ENCODE measurements at regions not wholly inside any gene's neighbourhood (a gene's known extent, or its start where the extent isn't known, plus 50 kb on each side); places are given as distances from the start of the nearest gene placed in this dataset.
"Not testable (repeated sequence)": the region's sequence is repeated elsewhere in the genome, so short reads cannot be mapped to it uniquely, and the experiment has no call there.

DNA sequence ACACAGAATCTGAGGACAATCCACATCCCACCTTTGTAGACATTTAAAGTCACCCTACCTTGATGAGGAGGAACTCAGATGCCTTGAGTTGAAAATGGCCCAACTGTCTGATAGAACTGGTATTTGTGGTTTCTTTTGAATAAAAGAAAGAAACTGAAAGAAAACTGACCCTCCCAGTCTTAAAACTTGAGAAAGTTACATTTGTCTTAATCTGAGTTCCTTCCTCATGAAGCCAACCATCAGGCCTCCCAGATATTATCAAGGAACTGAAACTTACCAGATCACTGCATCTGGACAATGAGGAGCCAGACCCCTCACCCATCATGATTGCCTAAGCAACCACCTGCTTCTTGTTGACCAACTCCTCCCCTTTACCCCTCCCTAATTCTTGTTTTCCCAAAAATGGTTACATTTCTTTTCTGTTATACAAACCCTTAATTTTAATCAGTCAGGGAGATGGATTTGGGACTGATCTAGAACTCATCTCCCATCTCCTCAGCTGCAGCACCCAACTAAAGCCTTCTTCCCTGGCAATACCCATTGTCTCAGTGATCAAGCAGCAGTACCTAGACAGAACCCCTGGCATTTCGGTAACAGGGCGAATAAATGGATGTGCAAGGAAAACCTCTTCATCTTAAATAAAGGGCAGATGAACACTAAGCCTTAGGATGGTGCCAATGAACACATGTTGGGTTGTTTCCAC, 72.0 kb upstream of the RESF1 start:
- intact Hi-C loops (cut with micrococcal nuclease) (no loop called here), dilution Hi-C loops (cut with MboI; ENCODE audit: extremely low pct_ligation_motif_present, low sequenced_read_pairs) (no loop called here)
- H3K27me3 ChIP-seq (ENCODE audit: control insufficient read depth in 2 of 2, insufficient read depth in 2 of 2, low read length in 2 of 2) = no peaks in the 10 kb centered on the region
- no TSS peak for BruUV-seq (replicated peaks)
- H3K9me3 ChIP-seq (replicated peaks; ENCODE audit: control insufficient read depth, insufficient read depth, low read length) = no peaks in the 10 kb centered on the region
- no peak overlapping the region for H3K9ac ChIP-seq (replicated peaks; ENCODE audit: extremely low read depth, insufficient read depth, low read length)
- H3K79me2 ChIP-seq (ENCODE audit: control insufficient read depth, insufficient read depth, low read length) = no peaks in the 10 kb centered on the region
- H3K9me1 ChIP-seq (replicated peaks; ENCODE audit: control insufficient read depth, extremely low read depth, insufficient read depth, low read length) = no peaks in the 10 kb centered on the region
- no peak overlapping the region for H3K4me3 ChIP-seq (replicated peaks in 1 of 3; ENCODE audit: insufficient read depth in 1 of 3, low read depth in 1 of 3, low read length in 3 of 3)
- FAIRE-seq (no peak), DNase-seq (ENCODE audit: low read depth, low spot score) (no peak)
- no peak overlapping the region for H3K27ac ChIP-seq (ENCODE audit: insufficient read depth, low read depth, low read length)
- ChIA-PET CTCF (no interaction called here), POLR2A (no interaction called here)
- H3K4me2 ChIP-seq (ENCODE audit: insufficient read depth, low read length) = no peak overlapping the region
- H3K4me1 ChIP-seq (ENCODE audit: control insufficient read depth, extremely low read depth, insufficient read depth, low read length) = no peaks in the 10 kb centered on the region
- no peaks in the 10 kb centered on the region for H3K36me3 ChIP-seq (ENCODE audit: control insufficient read depth in 2 of 2, extremely low read depth in 1 of 2, insufficient read depth in 2 of 2, low read length in 2 of 2)
- no peak for TF ChIP-seq JUN (IDR thresholded peaks at IDR 0.05; ENCODE audit: borderline replicate concordance, insufficient read depth, insufficient read length, low read depth)
- no peak for TF ChIP-seq POLR2A (IDR thresholded peaks at IDR 0.05; ENCODE audit: low read depth, low read length)
- TF ChIP-seq, protein P1, sequence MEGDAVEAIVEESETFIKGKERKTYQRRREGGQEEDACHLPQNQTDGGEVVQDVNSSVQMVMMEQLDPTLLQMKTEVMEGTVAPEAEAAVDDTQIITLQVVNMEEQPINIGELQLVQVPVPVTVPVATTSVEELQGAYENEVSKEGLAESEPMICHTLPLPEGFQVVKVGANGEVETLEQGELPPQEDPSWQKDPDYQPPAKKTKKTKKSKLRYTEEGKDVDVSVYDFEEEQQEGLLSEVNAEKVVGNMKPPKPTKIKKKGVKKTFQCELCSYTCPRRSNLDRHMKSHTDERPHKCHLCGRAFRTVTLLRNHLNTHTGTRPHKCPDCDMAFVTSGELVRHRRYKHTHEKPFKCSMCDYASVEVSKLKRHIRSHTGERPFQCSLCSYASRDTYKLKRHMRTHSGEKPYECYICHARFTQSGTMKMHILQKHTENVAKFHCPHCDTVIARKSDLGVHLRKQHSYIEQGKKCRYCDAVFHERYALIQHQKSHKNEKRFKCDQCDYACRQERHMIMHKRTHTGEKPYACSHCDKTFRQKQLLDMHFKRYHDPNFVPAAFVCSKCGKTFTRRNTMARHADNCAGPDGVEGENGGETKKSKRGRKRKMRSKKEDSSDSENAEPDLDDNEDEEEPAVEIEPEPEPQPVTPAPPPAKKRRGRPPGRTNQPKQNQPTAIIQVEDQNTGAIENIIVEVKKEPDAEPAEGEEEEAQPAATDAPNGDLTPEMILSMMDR (IDR thresholded peaks at IDR 0.05; ENCODE audit: extremely low read depth in 1 of 2, insufficient read depth in 1 of 2, low read depth in 1 of 2, low read length in 2 of 2) = no peak
- no peak for TF ChIP-seq EZH2 (IDR thresholded peaks at IDR 0.05; ENCODE audit: borderline replicate concordance, low read depth, low read length, severe bottlenecking)
- H4K20me1 ChIP-seq (replicated peaks; ENCODE audit: control insufficient read depth, extremely low read depth, insufficient read depth, low read length) = no peaks in the 10 kb centered on the region
- H2AFZ ChIP-seq (ENCODE audit: low read depth, low read length) = no peak overlapping the region

DNA sequence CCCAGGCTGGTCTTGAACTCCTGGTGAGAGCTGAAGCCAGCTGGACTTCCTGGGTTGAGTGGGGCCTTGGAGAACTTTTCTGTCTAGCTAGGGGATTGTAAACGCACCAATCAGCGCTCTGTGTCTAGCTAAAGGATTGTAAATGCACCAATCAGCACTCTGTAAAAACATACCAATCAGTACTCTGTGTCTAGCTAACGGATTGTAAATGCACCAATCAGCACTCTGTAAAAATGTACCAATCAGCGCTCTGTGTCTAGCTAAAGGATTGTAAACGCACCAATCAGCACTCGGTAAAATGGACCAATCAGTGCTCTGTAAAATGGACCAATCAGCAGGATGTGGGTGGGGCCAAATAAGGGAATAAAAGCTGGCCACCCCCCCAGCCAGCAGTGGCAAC, 76.5 kb upstream of the RESF1 start:
- DNase-seq (ENCODE audit: low read depth, low spot score); BruUV-seq (replicated peaks); H3K9me3 ChIP-seq (replicated peaks; ENCODE audit: control insufficient read depth, insufficient read depth, low read length); H3K36me3 ChIP-seq (ENCODE audit: control insufficient read depth in 2 of 2, extremely low read depth in 1 of 2, insufficient read depth in 2 of 2, low read length in 2 of 2); H3K4me1 ChIP-seq (ENCODE audit: control insufficient read depth, extremely low read depth, insufficient read depth, low read length); H3K27ac ChIP-seq (ENCODE audit: insufficient read depth, low read depth, low read length); H2AFZ ChIP-seq (ENCODE audit: low read depth, low read length); H3K4me2 ChIP-seq (ENCODE audit: insufficient read depth, low read length); POLR2A ChIA-PET; H3K9ac ChIP-seq (replicated peaks; ENCODE audit: extremely low read depth, insufficient read depth, low read length); H3K27me3 ChIP-seq (ENCODE audit: control insufficient read depth in 2 of 2, insufficient read depth in 2 of 2, low read length in 2 of 2); H3K4me3 ChIP-seq (replicated peaks in 1 of 3; ENCODE audit: insufficient read depth in 1 of 3, low read depth in 1 of 3, low read length in 3 of 3); H3K79me2 ChIP-seq (ENCODE audit: control insufficient read depth, insufficient read depth, low read length); FAIRE-seq; dilution Hi-C loops (cut with MboI; ENCODE audit: extremely low pct_ligation_motif_present, low sequenced_read_pairs); CTCF ChIA-PET; H3K9me1 ChIP-seq (replicated peaks; ENCODE audit: control insufficient read depth, extremely low read depth, insufficient read depth, low read length); H4K20me1 ChIP-seq (replicated peaks; ENCODE audit: control insufficient read depth, extremely low read depth, insufficient read depth, low read length); intact Hi-C loops (cut with micrococcal nuclease): not testable (repeated sequence)

Measured in endothelial cell of umbilical vein (primary cell).